ENCODE measurements at regions not wholly inside any gene's neighbourhood (a gene's known extent, or its start where the extent isn't known, plus 50 kb on each side); places are given as distances from the start of the nearest gene placed in this dataset.
"Not testable (repeated sequence)": the region's sequence is repeated elsewhere in the genome, so short reads cannot be mapped to it uniquely, and the experiment has no call there.

DNA sequence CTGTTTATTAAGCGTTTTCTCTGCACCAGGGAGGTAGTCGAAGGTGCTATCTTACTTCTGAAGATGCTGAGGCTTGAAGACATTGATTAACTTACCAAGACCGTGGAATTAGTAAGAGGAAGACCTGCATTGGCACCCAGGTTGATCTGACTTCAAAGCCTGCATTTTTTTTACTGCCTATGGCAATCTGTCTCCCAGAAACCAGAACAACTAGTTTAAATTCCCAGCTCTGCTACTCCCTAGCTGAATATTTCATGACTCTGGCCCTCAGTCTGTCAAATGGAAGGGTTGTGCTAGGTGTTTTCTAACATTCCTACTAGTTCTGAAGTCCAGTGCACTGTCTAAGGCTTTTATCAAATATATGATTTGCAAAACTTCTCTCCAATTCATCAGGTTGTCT lies 52.0 kb upstream of the GRAMD1B start:
- no peak for DNase-seq

DNA sequence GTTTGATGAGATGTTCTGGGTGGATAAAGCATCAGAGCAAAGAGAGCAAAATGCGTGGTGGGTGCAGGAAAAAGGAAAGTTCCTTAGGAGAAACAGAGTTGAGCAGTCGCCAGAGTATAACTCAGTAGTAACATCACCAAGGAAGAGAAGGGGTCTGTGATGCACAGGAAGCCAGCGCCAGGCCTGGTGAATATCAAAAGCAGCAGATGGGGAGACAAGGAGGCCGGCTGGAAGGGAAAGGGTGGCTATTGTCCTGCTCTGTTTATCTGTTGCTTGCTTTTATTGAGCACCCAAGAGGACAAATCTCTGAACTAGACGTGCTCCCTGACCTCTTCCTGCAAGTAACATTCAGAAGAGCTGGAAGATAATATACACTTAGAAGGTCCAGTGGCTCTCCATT lies 52.7 kb upstream of the GRAMD1B start:
- DNase-seq: no peak

DNA sequence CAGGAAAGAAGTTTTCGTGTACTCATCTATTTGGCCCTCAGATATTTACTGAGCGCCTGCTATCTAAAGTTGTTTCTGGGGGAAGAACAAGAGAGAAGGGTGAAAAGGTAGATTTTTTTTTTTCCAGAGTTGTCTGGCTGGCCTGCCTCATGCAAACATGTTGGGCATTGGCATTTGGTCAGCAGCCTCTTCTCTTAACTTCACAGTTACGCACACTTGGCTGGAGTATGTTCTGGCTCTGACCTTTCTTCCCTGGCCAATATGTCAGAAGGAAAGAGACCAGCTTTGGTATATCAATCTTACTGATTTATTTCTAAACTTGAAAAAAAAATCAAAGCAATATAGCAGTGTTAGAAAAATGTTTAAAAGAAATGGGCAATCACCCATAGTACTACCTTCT lies 54.2 kb upstream of the GRAMD1B start:
- DNase-seq: no peak

DNA sequence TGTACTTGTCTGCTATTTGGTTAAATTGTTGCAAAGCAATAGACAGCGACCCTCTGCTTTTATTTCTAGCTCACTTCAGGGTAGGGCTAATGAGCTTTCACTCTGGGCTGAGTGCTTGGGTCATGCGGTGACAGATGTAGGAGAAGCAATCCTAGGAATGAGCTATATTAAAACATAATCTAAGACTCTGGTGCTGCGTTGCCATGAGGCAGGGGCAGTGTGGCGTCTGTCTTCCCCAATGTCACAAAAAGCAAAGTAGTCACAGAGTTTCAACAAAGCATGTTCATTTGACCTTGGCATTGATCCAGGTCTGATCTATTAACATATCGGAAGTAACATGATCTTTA lies 55.5 kb upstream of the GRAMD1B start:
- no peak for DNase-seq

DNA sequence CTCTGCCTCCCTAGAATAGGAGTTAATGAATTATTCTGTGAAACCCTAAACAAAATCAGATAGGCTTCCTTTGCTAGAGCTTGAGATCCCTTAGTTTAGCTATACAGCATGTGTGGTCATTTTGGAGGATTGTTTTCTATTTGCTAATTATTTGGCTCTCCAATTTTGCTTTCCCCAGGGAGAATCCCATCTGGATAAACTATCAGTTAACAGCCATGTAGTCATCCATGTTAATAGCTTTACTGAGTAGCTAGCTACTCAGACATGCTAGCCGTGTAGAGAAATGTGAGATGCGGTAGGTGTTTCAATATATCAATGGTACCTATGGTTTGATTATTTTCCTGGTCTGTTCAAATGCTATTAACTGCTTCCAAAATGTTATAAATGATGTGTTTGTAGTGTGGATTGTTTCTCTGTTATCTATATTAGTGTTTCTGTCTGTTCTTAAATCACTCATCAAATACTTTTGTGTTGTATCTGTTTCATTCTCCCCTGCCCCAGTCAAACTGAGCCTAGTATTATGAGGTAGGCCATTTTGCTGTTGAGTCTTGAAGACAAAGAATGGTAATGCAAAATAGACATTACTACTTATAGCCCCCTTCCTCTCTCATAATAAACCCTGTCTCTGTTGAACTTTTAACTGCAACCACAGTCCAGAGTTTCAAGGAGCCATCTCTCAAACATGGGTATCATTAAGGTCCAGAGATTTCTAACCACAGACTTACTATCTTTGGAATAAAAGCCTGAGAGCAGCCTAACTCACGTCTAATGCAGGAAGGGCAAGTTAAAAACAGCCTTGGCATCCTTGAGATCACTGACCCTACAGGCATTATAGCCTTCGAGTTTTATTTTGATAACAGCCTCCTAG lies 56.1 kb upstream of the GRAMD1B start:
- no peak for DNase-seq

DNA sequence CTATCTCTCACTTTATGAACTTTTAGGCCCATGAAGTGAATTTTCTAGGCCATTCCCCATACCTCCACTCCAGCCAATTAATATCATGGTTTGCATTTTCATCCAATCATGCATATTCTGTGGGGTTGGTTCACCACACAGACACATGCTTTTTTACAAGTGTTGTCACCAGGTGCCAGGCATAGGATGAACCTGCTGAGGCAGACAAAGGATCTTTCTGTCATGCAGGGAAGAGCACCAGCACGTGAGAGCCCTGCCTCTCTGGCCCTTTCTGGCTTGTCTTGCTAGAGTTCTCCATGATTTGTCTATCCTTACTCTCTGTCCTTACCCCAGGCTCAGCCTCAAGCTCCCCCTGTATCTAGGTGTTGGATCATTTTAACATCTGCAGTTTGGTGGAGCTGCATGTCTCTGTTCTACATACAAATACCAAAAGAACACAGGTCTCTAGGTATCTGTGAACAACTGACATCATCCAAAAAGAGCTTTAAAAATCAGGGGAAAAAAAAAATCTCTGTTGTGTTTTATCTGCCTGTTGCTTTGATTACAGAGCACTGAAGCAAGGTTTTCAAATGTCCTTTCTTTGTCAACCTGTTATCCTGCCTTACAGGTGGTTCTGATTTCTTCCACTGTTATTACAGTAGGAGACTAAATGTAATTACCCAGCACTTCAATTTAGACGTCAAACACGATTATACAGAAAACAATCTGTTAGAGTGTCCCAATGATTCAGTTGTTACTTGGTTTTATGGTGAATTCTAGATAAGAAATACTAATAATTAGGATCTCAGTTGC lies 58.4 kb upstream of the GRAMD1B start:
- DNase-seq: no peak

DNA sequence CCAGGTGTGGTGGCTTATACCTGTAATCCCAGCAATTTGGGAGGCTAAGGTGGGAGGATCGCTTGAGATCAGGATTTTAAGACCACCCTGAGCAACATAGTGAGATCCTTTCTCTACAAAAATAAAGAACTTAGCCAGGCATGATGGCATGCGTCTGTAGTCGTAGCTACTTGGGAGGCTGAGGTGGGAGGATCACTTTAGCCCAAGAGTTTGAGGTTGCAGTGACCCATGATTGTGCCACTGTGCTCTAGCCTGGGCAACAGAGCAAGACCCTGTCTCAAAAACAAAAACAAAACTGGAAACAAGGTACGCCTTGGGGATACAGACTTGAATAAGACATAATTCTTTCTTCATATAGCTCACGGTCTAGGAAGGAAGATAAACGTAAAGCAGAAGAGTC lies 63.1 kb upstream of the GRAMD1B start:
- DNase-seq: no peak

DNA sequence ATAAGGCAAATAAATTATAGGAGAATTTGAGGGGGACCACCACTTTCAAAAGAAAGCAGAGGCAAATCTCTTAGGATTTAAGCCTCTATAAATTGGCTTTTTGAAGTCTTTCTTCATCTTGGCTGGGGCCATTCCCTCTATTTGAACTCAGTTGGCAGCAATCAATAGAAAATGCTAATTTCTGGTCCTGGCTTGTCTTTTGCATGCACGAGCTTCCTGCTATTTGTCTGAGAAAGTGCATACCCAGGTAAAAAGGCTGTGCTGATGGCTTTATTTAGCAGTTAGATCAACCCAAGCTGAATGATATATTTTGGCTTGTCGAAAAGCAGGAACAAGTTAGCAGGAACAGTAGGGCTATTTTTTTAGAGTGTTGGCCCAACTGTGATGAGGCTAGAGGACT lies 64.1 kb upstream of the GRAMD1B start:
- no peak for DNase-seq

DNA sequence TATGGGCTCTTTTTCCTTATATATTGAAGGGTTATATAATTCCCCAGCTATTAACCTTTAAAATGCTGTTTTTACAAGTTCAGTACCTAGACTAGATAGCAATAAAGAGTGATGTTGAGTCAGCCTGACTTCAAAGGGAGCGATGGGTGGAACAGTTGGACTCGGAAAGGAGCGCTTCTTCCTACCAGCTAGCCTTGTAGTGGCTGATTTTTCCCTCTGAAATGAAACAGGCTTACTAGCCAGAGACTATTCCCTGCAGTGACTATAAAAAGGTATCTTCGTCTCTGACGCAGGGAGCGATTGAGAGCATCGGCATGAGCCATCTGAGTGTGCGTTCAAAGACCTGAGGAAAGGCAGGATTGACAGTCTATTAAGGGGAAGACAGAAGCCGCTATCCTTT lies 66.0 kb upstream of the GRAMD1B start:
- no peak for DNase-seq

DNA sequence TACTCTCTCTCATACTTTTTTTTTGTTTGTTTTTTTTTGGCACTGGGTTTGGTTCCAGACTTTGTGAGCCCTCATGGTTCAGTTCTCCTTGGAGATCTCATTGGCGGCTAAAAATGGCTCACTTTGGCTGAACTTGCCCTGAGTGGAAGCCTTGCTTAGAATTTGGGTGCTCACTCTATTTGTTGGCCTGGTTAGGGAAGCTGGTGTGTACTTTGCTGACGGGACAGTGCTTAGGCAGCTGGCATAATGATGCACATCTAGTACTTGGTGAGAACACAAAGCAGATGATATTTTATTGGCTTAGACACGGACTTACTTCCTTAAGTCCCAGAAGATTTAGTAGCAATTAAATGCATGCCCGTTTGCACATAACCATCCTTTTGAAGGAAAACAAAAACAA lies 66.5 kb upstream of the GRAMD1B start:
- no peak for DNase-seq

DNA sequence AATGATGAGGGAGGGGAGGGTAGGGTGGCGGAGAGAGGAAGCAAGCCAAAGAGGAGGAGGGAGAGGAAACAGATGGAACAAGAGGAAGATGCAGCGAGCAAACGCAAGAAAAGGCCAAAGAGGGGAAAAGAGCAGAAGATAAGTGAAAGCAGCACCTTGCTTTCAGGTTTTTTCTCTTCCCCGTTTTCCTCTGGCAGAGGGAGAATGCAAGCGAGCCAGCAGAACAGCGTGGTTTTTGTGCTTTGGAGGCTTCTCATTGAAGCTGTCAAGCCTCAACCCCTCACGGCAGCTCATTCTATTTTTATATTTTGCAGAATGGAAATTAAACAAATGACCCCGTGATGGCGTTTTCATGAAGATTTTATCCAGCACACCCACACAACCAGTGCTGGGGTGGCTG lies 67.1 kb upstream of the GRAMD1B start:
- peak in 1 of 2 donors; percentile 28 for DNase-seq

DNA sequence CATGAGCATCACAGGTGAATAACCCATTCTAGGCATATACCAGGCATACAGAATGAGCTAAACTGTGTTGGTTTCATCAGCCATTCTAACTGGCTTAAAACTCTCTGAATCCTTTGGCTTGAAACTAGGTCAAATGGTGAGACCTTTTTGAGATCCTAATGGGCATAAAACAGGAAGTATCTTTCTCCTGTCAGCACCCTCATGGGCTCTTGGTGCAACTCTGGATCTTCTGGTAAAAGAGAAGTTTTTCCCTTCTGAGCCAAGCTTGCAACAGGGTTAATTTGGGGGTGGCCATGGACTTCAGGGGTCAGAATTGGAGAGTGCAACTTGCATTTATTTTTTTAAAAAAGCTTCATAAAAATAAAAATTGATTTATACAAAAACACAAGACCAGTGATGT lies 67.9 kb upstream of the GRAMD1B start:
- DNase-seq: no peak

DNA sequence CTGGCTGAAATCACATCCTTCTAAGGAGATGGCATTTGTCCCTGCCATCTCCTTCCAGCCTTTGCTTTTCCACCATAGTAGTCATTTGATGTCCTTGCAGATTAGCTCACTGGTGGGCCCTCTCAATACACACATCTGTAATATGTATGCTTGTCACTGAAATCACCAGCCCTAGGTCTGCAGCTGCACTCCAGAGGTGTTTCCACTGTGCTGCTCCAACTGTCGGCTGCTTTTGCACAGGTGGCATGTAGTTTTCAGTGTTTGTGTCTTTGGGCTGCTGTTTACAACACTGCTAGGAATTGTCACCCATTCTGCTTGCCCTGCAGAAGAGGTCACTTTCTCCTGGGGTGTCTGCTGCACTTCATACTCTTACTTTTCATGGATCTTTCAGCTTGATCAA lies 69.0 kb upstream of the GRAMD1B start:
- DNase-seq: no peak

DNA sequence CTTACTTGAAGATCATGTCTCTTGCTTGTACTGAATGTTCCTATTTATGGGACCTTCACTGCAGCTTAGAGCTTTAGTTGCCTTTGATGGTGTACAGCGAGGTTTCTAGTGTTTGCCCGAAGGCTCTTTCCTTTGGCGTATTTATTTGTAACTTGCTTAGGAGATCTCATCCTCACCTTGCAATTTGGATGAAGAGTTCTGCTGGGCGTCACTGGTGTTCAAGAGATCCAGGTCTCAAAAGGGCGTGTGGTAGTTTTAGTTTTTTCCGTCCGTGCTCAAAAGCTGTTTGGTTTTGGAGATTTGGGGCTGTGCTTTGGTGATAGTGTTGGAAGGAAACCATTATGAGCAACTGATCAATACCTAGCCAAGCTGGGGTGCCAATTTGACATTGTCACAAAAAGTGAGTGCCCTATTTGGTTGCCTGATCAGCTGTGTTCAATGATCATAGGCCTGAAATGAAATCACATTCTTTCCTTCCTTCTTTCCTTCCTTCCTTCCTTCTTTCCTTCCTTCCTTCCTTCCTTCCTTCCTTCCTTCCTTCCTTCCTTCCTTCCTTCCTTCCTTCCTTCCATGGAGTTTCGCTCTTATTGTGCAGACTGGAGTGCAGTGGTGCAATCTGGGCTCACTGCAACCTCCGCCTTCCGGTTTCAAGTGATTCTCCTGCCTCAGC lies 69.7 kb upstream of the GRAMD1B start:
- DNase-seq: no peak

DNA sequence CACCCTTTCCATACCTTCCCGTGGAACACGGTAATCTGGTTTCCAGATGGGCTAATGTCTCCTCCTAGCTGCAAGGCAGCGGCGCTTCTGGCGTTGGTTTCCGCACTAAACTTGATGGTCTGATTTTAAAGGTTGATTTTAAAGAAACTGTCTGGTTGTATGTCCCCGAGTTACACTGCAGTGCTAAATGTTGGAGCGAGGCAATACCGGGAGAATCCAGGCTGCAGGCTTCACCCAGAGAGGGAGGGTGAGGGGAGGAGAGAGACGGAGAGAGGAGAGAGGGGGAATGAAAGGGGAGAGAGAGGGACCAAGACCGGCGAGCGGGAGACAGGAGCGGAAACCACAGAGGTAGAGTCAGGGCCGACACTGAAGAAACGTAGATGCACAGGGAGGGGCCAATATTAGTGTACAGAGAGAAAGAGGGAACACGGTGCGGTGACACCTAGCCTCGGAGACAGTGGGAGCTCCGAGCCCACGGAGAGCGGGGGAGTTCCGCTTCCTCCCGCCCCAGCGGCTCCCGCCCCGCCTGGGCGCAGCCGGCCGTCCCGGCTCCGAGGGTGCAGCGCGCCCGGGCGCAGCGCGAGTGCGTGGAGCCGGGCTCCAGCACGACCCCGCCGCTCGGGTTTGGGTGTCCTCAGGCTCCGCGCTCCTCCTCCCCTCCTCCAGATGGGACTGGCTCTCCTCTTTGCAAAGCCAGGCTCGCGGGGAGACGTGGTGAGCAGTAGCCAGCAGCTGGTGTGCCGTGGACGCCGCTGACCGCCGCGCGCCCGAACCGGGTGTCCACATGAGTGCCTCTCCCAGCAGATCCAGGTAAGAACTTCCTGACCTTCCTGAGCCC lies 71.9 kb upstream of the GRAMD1B start:
- DNase-seq: no peak

DNA sequence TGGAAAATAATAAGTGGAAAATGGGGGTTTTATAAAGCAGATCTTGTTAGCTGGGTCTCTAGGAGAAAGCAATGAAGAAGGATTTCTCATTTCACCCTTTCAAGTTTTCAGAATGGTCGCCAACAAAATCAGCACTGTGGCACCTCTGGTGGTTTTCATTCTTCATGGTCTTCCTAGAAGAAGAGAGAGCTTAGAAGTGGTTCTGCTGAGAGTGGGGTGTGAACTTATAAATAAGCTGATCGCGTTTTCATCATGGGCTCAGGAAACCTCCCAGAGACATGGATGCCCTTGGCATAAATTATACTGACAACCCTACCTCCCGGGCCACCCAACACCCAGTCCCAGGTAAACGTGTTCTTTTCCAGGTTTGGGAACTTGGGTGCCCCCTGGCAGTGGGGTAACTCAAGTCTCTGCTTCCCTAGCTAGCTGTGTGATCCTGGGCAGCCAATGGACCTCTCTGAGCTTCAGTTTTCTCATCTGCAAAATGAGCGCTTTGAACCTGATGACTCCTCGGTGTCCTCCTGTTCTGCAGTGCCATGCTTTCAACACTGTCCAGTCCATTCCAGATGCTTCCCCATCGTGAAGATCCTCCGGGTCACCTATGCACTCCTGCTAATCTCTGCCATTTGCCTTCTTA lies 72.6 kb upstream of the GRAMD1B start:
- no peak for DNase-seq

DNA sequence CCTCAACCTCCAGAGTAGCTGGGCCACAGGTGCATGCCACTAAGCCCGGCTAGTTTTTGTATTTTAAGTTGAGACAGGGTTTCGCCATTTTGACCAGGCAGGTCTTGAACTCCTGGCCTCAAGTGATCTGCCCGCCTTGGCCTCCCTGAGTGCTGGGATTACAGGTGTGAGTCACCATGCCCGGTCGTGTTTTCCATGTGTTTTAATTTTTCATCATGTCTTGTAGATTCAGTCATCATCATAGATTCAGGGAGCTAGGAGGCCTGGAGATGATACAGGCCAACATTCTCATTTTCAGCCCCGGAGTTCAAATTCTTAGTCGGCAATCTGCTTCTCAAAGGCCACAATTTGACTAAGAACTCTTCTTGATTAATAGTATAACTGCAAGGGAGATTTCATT lies 73.5 kb upstream of the GRAMD1B start:
- DNase-seq: no peak

DNA sequence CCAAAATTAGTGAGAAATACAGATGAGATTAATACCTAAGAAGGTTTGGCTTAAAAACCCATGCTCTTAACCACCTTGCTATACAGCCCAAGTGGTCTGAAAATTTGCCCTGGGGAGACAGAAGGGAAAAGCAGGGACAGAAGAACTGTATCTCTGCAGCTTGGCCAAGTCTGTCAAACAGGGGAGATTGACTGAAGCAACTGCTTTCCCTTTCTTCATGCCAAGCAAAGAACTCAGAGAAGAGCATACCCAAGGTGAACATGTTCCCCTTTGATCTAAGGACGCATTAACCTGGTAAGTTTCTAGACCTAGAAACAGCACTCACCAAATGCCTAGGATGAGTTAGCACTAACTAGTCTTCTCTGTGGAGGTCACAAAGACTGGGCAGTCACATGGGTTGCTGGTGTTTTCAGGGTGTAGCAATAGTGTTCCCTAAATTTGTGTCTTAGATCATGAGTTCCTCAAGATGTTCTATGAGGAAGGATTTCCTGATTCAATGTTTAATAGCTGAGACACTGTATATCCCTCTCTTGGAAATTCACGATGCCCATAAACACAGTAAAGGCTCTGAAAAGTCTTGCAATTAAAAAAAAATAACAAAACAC lies 75.6 kb upstream of the GRAMD1B start:
- no peak for DNase-seq

DNA sequence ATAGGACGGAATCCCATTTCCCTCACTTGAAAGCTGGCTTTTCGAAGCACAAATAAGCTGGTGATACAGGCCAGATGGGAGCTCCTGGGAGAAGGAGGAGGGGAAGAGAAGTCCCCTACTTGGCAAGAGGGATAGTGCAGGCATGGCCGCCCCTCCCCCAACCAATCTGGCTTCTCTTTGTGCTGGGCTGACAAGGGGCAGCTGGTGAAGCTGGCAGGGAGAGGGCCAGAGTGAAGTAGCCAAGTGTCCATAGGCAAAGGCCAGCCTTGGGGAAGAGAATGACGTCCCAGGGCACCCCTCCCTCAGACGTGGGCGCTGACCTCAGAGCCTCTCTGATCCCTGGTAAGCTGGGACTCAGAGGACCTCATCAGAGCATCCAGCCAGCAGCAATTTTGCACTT lies 78.7 kb upstream of the GRAMD1B start:
- no peak for DNase-seq

DNA sequence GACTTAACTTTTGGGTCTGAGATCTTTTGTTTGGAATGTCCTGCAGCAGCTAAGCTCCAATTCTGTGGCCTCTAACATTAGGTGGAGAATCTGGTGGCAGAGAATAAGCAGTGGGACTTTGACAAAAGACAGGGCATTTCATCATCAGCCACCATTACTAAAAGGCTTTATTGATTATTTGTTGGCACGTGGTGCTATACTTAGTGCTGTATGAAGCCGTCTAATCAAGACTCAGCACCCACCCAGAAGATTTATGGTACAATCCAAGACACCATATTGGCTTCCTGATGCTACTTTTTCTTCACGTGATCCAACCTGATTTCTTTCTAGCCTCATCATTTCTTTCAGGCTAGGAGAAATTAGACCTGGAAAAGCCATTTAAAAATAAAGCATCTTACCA lies 80.7 kb upstream of the GRAMD1B start:
- DNase-seq: no peak

DNA sequence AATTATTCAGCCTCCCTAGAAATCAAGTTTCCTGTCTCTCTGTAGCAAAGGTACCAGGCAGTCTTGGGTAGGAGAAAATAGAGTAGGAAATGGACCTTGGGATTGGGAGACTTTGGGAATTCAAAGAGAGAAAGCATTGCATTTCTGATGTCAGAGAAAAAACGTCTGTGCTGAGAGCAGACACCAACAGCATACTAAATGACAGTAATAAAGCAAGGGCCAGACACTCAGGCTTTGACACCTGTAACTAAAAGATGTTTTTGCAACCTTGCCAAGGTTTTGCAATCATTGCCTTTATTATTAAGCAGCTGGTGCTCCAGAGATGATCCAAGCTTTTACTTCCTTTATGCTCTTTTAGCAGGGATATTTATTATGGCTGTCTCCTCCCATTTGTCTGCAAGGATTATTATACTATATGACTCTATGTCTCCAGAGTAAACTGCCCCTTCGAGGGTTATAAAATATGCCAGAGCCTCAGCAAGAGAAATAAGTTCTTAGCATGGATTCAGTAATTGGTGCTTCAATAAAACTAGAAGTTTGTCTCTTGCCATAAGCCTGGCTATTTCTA lies 85.2 kb upstream of the GRAMD1B start:
- no peak for DNase-seq

DNA sequence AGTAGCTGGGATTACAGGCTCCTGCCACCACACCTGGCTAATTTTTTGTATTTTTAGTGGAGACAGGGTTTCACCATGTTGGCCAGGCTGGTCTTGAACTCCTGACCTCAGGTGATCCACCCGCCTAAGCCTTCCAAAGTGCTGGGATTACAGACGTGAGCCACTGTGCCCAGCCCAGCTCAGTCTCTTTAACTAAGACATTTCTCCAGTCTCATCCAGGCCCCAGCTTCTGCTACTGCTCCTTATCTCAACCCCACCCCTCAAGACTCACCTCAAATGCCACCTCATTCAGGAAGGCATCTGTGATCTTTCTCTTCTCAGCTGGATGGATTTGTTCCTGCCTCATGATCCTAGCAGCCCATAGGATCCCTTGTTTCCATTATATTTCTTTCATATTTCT lies 85.9 kb upstream of the GRAMD1B start:
- DNase-seq: not testable (repeated sequence)

All from bone marrow (tissue), 2 donors.